ENCODE measurements at regions not wholly inside any gene's neighbourhood (a gene's known extent, or its start where the extent isn't known, plus 50 kb on each side); places are given as distances from the start of the nearest gene placed in this dataset.
"Not testable (repeated sequence)": the region's sequence is repeated elsewhere in the genome, so short reads cannot be mapped to it uniquely, and the experiment has no call there.

- CTCF ChIA-PET, result no interaction called here
Observed at GRCh38 chr16:26491962-26492361, 574.8 kb upstream of the C16orf82 start.

GRCh38 chr16:26493751-26494150, 573.0 kb upstream of the C16orf82 start:
- ChIA-PET CTCF (no interaction called here), POLR2A (no interaction called here)

More at GRCh38 chr16:26491962-26492361, 574.8 kb upstream of the C16orf82 start:
- POLR2A ChIA-PET, result no interaction called here

- ChIA-PET CTCF (no interaction called here), POLR2A (no interaction called here)
Observed at GRCh38 chr16:26497896-26498295, 568.8 kb upstream of the C16orf82 start.

- CTCF ChIA-PET, result no interaction called here
Observed at GRCh38 chr16:26500326-26500725, 566.4 kb upstream of the C16orf82 start.

GRCh38 chr16:26505496-26505895, 561.2 kb upstream of the C16orf82 start:
- CTCF ChIA-PET, result no interaction called here
- POLR2A ChIA-PET, result no interaction called here

More at GRCh38 chr16:26500326-26500725, 566.4 kb upstream of the C16orf82 start:
- POLR2A ChIA-PET, result no interaction called here

- CTCF ChIA-PET, POLR2A ChIA-PET: not testable (repeated sequence)
Observed at GRCh38 chr16:26508946-26509345, 557.8 kb upstream of the C16orf82 start.

- ChIA-PET CTCF (no interaction called here), POLR2A (no interaction called here)
Observed at GRCh38 chr16:26510924-26511323, 555.8 kb upstream of the C16orf82 start.

GRCh38 chr16:26511463-26511862, 555.3 kb upstream of the C16orf82 start:
- POLR2A ChIA-PET, result no interaction called here
- CTCF ChIA-PET, result no interaction called here

GRCh38 chr16:26521626-26522025, 545.1 kb upstream of the C16orf82 start:
- POLR2A ChIA-PET, result no interaction called here
- CTCF ChIA-PET, result no interaction called here

- POLR2A ChIA-PET, result no interaction called here
- CTCF ChIA-PET, result no interaction called here
Observed at GRCh38 chr16:26524281-26524680, 542.4 kb upstream of the C16orf82 start.

- POLR2A ChIA-PET, result no interaction called here
- CTCF ChIA-PET, result no interaction called here
Observed at GRCh38 chr16:26524846-26525245, 541.9 kb upstream of the C16orf82 start.

GRCh38 chr16:26525856-26526255, 540.9 kb upstream of the C16orf82 start:
- ChIA-PET POLR2A (no interaction called here), CTCF (no interaction called here)

- POLR2A ChIA-PET, result no interaction called here
- CTCF ChIA-PET, result no interaction called here
Observed at GRCh38 chr16:26526633-26527032, 540.1 kb upstream of the C16orf82 start.

- ChIA-PET CTCF (no interaction called here), POLR2A (no interaction called here)
Observed at GRCh38 chr16:26530584-26531289, 536.0 kb upstream of the C16orf82 start.

GRCh38 chr16:26531290-26531730, 535.4 kb upstream of the C16orf82 start:
- ChIA-PET CTCF (no interaction called here), POLR2A (no interaction called here)

- ChIA-PET CTCF (no interaction called here), POLR2A (no interaction called here)
Observed at GRCh38 chr16:26532456-26532855, 534.3 kb upstream of the C16orf82 start.

- POLR2A ChIA-PET, result no interaction called here
- CTCF ChIA-PET, result no interaction called here
Observed at GRCh38 chr16:26542198-26542597, 524.5 kb upstream of the C16orf82 start.

- ChIA-PET POLR2A (no interaction called here), CTCF (no interaction called here)
Observed at GRCh38 chr16:26546573-26546972, 520.2 kb upstream of the C16orf82 start.

- POLR2A ChIA-PET, result no interaction called here
Observed at GRCh38 chr16:26547681-26548080, 519.0 kb upstream of the C16orf82 start.

GRCh38 chr16:26550111-26550610, 516.6 kb upstream of the C16orf82 start:
- ChIA-PET POLR2A (no interaction called here), CTCF (no interaction called here)

More at GRCh38 chr16:26547681-26548080, 519.0 kb upstream of the C16orf82 start:
- CTCF ChIA-PET, result no interaction called here

- CTCF ChIA-PET, result no interaction called here
Observed at GRCh38 chr16:26554030-26554429, 512.7 kb upstream of the C16orf82 start.

GRCh38 chr16:26561303-26561702, 505.4 kb upstream of the C16orf82 start:
- ChIA-PET CTCF (no interaction called here), POLR2A (no interaction called here)

More at GRCh38 chr16:26554030-26554429, 512.7 kb upstream of the C16orf82 start:
- POLR2A ChIA-PET, result no interaction called here
